Prostate gland (tissue), 2 donors: ENCODE measurements at regions not wholly inside any gene's neighbourhood (a gene's known extent, or its start where the extent isn't known, plus 50 kb on each side); places are given as distances from the start of the nearest gene placed in this dataset.

Experiments
- CTCF ChIP-seq, 4 experiments: fragments of 200-600 bp in 2 of 4; fragments of 450-650 bp in 2 of 4; sonication (generic) in 2 of 4; IDR thresholded peaks; 1 replicate in 3 of 4; 2 replicates in 1 of 4; pipeline ENCODE4 v1.5.1; 2016 to 2019; ENCODE audit warnings: antibody characterized with exemption in 4 of 4, mild to moderate bottlenecking in 2 of 4, moderate library complexity in 2 of 4
- POLR2AphosphoS5 ChIP-seq: sonication (generic); formaldehyde crosslinking; IDR thresholded peaks from one replicate; pipeline ENCODE4 v1.6.1; 2017; ENCODE audit warnings: antibody characterized with exemption

GRCh38 chr5:113660206-113660605 is 146.7 kb downstream of the YTHDC2 start:
- TF ChIP-seq POLR2AphosphoS5 (no peak), CTCF (IDR thresholded peaks at IDR 0.05) (no peak)
